AG09319 (cell line): ENCODE measurements at regions not wholly inside any gene's neighbourhood (a gene's known extent, or its start where the extent isn't known, plus 50 kb on each side); places are given as distances from the start of the nearest gene placed in this dataset.

Experiments used
- DNase-seq: peaks from one replicate; pipeline ENCODE4 v3.0.0-alpha.2; 2010; ENCODE audit warnings: low read depth; ENCODE audit errors: extremely low read depth
- TF ChIP-seq, protein P1 (sequence below): IDR thresholded peaks from 2 replicates; pipeline ENCODE4 v1.5.1; 2011; ENCODE audit warnings: low read depth, mild to moderate bottlenecking, inconsistent platforms, low read length, moderate library complexity

DNA sequence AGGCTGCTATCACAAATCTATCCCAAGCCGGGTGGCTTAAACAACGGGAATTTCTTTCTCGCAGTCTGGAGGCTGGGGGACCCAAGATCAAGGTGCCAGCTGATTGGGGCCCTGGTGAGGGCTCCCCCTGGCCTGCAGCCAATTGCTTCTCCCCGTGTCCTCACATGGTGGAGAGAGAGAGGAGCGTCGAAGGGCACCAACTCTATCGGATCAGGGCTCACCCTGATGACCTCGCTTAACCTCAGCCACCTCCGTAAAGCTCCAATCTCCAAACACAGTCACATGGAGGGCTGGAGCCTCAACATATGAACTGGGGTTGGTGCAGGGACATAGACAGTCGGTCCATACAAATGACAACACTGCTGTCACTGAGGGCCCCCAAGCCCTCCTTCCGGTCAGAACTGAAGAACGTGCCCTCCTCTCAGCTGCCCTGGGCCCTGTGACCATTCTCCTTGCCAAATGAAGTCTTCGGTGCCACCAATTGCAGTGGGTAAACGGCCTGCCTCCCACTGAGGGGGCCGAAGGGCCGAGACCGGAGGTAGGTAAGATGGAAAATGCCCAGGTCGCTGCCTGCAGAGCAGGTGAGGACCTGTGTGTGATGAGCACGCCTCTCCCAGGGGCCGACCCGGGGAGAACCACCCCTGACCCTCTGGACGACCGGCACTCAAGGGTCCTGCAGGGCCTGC lies 211.0 kb downstream of the TOMM20 start:
- TF ChIP-seq, protein P1, sequence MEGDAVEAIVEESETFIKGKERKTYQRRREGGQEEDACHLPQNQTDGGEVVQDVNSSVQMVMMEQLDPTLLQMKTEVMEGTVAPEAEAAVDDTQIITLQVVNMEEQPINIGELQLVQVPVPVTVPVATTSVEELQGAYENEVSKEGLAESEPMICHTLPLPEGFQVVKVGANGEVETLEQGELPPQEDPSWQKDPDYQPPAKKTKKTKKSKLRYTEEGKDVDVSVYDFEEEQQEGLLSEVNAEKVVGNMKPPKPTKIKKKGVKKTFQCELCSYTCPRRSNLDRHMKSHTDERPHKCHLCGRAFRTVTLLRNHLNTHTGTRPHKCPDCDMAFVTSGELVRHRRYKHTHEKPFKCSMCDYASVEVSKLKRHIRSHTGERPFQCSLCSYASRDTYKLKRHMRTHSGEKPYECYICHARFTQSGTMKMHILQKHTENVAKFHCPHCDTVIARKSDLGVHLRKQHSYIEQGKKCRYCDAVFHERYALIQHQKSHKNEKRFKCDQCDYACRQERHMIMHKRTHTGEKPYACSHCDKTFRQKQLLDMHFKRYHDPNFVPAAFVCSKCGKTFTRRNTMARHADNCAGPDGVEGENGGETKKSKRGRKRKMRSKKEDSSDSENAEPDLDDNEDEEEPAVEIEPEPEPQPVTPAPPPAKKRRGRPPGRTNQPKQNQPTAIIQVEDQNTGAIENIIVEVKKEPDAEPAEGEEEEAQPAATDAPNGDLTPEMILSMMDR, result no peak
- DNase-seq, result no peak

DNA sequence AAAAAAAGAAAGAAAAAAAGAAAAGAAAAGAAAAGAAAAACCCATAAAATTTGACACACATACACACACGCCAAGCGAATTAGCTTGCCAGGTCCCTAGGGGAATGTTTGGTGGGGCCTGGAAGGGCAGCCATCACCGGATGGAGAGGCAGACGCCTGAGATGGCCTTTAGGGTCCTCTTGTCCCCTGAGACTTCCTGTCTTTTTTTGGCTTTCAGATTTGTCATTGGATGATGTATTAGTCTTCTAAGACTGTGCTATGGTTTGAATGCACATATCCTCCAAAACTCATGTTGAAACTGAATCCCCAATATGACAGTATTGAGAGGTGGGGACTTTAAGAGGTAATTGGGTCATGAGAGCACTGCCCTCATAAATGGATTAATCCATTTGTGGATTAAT lies 211.8 kb downstream of the TOMM20 start:
- no peak for DNase-seq
- TF ChIP-seq, protein P1, result no peak

DNA sequence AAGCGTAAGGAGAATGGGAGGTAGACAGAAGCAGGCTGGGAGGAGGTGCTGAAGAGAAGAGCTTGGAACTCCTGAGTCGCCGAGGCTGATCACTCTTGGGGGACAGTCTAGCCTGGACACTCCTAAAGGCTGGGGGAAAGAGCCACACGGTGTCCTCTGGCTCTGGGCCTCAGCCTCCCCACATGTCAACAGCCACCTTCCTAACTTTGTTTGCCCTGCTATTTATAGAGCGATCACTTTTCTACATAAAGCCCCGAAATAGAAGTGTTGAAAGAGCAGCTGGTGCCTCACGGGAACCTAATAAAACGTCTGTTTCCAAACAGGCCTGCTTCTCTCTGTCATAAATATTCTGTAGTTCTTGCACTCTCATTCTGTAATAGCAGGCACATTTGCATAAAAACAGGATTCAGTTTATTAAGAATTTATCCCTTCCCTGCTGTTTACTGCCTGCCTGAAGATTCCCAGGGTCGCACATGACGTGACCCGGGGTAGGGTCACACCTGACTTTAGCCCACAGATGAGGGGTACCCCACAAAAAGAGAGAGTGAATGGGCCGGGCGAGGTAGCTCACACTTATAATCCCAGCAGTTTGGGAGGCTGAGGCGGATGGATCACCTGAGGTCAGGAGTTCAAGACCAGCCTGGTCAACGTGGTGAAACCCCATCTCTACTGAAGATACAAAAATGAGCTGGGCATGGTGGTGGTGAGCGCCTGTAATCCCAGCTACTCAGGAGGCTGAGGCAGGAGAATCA lies 212.5 kb downstream of the TOMM20 start:
- no peak for DNase-seq
- TF ChIP-seq, protein P1, result no peak

DNA sequence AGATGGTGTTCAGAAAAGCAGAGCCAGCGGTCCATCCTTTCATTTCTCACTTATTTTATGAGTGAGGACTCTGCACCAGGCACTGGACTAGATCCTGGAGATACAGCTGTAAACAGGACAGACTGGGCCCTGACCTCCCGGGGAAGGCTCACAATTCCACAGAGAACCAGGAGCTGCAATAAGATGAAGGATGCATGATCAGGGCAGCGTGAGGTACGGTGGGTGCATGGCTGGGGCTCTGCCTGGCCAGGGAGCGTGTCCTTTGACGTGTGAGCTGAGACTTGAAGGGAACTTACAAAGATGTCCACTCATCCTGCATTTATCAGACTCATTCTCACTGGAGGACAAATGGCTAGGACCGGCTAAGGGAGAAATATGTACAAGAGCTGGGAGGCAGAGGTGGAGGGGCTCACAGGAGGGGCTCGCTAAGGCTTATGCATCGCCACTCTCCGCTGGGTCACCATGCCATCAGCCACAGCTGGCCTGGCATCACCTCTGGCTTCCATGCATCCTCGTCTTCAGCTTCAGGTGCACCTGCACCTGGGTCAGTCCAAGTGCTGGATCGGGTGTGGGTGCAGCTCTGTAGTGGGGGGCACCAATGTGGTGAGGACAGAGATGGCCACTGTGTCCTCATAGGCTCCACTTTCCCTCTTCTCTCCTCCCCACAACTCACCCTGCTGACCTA lies 213.9 kb downstream of the TOMM20 start:
- DNase-seq, result no peak
- TF ChIP-seq, protein P1, result no peak

DNA sequence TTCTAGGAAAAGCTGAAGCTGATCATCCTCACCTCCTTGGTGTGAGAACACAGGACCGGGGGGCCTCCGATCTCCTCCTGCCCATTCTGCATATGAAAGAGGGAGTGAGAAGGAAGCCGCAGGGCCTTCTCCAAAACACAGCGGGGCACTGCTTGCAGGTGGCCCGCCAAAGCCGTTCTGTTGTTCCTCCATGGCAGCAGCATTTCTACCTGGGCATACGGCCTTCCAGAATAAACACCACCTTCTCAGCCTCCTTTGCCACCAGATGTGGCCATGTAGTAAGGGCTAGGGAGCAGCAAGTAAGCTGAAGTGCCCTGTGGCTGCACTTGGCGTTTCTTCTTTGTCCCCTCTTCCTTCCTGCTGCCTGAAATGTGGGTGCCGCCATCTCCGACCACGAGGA lies 214.9 kb downstream of the TOMM20 start:
- DNase-seq, result no peak
- TF ChIP-seq, protein P1, result no peak

DNA sequence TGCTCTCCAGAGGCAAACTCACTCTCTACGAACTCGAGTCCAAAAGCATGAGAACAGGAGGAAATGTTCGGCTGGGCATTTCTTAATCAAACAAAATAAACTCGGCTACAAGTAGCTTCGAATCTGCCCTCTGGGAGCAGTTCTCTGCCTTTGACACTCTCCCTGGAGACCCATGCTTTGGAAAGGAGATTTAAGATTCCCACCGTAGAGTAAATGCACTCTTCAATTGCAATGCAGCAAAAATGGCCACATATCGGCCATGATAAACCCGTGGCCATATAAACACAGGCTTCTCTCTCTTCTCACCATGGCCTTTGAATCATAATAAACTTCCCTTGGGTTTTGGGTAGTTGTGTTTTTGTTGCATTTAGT lies 215.4 kb downstream of the TOMM20 start:
- no peak for DNase-seq

More for the DNA sequence above, 215.4 kb downstream of the TOMM20 start:
- TF ChIP-seq, protein P1, result no peak
